ENCODE measurements at regions not wholly inside any gene's neighbourhood (a gene's known extent, or its start where the extent isn't known, plus 50 kb on each side); places are given as distances from the start of the nearest gene placed in this dataset.

DNA sequence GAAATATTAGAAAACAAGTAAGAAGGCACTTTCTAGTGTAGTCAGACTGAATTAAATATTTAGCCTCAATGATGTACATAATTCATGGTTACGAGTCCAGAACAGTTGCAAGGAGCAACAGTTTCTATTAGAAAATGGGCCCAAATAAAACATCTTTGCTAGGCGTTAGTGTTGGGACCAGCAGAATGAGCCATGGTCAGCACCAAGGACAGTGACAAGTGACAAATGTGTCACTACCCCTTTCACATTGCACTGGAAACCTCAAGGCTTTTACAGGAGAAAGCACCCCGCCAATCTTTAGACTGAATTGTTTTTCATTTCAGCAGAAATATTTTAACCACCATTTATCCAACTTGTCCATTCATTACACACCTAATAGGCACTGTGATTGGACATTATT is 301.3 kb upstream of the ADCY2 start:
- TF ChIP-seq, protein P1, sequence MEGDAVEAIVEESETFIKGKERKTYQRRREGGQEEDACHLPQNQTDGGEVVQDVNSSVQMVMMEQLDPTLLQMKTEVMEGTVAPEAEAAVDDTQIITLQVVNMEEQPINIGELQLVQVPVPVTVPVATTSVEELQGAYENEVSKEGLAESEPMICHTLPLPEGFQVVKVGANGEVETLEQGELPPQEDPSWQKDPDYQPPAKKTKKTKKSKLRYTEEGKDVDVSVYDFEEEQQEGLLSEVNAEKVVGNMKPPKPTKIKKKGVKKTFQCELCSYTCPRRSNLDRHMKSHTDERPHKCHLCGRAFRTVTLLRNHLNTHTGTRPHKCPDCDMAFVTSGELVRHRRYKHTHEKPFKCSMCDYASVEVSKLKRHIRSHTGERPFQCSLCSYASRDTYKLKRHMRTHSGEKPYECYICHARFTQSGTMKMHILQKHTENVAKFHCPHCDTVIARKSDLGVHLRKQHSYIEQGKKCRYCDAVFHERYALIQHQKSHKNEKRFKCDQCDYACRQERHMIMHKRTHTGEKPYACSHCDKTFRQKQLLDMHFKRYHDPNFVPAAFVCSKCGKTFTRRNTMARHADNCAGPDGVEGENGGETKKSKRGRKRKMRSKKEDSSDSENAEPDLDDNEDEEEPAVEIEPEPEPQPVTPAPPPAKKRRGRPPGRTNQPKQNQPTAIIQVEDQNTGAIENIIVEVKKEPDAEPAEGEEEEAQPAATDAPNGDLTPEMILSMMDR (conservative IDR thresholded peaks at IDR 0.05; ENCODE audit: low read length) = no peak
- no peak for TF ChIP-seq EZH2phosphoT487 (IDR thresholded peaks at IDR 0.05; ENCODE audit: borderline replicate concordance, low read depth, low read length)
